ENCODE measurements at regions not wholly inside any gene's neighbourhood (a gene's known extent, or its start where the extent isn't known, plus 50 kb on each side); places are given as distances from the start of the nearest gene placed in this dataset.

GRCh38 chr5:117236941-117237340, 662.3 kb upstream of the SEMA6A start:
- Histone ChIP-seq H2AK5ac (ENCODE audit: insufficient read length, low read length) (no peak overlapping the region), H3K23me2 (ENCODE audit: insufficient read length, low read depth, low read length, poor library complexity, severe bottlenecking) (no peaks in the 10 kb centered on the region), H4K8ac (replicated peaks; ENCODE audit: insufficient read length, low read depth, low read length) (no peak overlapping the region), H4K5ac (ENCODE audit: insufficient read length, low read depth, low read length) (no peak overlapping the region), H2BK120ac (ENCODE audit: low read depth, low read length, poor library complexity, severe bottlenecking) (no peak overlapping the region), H3K18ac (ENCODE audit: insufficient read length, low read depth, low read length) (no peak overlapping the region), H3K56ac (ENCODE audit: insufficient read length, low read depth, low read length) (no peak overlapping the region), H3K9me3 (ENCODE audit: control insufficient read depth, low read depth, low read length) (peaks cover 14% of the 10 kb centered on the region), H4K91ac (ENCODE audit: insufficient read length, low read depth, low read length) (no peak overlapping the region), H3K23ac (ENCODE audit: insufficient read length, low read depth, low read length) (no peak overlapping the region), H3T11ph (ENCODE audit: low read length) (no peak overlapping the region), H3K4ac (ENCODE audit: low read depth, low read length) (no peak overlapping the region), H2AFZ (ENCODE audit: low read length) (no peak overlapping the region), H3K79me1 (ENCODE audit: insufficient read depth, low read depth, low read length, poor library complexity, severe bottlenecking) (no peaks in the 10 kb centered on the region), H3K9ac (ENCODE audit: extremely low read depth, insufficient read length, low read length) (no peak overlapping the region), H2BK12ac (ENCODE audit: insufficient read length, low read depth, low read length) (no peak overlapping the region), H2BK20ac (ENCODE audit: low read depth, low read length, poor library complexity, severe bottlenecking) (no peak overlapping the region), H3K27ac (ENCODE audit: insufficient read length, low read depth, low read length) (no peak overlapping the region), H3K27me3 (ENCODE audit: insufficient read depth, low read length) (no peaks in the 10 kb centered on the region), H4K20me1 (ENCODE audit: control insufficient read depth, insufficient read depth, insufficient read length) (no peaks in the 10 kb centered on the region), H3K4me1 (ENCODE audit: insufficient read depth, low read length) (no peaks in the 10 kb centered on the region; the same call in 1 of the 2 replicates), H3K14ac (ENCODE audit: insufficient read depth, low read length) (no peak overlapping the region), H2BK15ac (ENCODE audit: low read depth, low read length) (no peak overlapping the region), H2BK5ac (ENCODE audit: insufficient read length, low read length) (no peak overlapping the region), H3K79me2 (ENCODE audit: insufficient read depth, low read length) (no peaks in the 10 kb centered on the region), H3K4me2 (ENCODE audit: insufficient read depth, insufficient read length, low read length) (no peak overlapping the region)
- Mint-ChIP-seq H3K4me3 (no peak overlapping the region), H3K4me1 (peaks cover 3 to 5% of the 10 kb centered on the region in 2 experiments; a peak in 1 of 4 replicates), H3K27ac (no peak overlapping the region), H3K27me3 (ENCODE audit: low read depth) (no peaks in the 10 kb centered on the region; the same call in 1 of the 2 replicates), H3K9me3 (peaks cover 4 to 18% of the 10 kb centered on the region in 2 experiments; a peak in 3 of 5 replicates), H3K36me3 (ENCODE audit: insufficient read depth in 1 of 3, low read depth in 3 of 3) (peaks cover 0 to 7% (median 6%) of the 10 kb centered on the region in 3 experiments; a peak in 4 of 7 replicates)
- TF ChIP-seq CTCF (conservative IDR thresholded peaks at IDR 0.05) = no peak
- WGBS (ENCODE audit: extremely low coverage, insufficient read length, low lambda C conversion rate) = no CpG with 5 or more reads among the region's 3 CpGs
- DNase-seq = no peak
